Loucy (cell line): ENCODE measurements at regions not wholly inside any gene's neighbourhood (a gene's known extent, or its start where the extent isn't known, plus 50 kb on each side); places are given as distances from the start of the nearest gene placed in this dataset.

Experiments
- CTCF ChIP-seq: fragments of 200-600 bp; sonication (generic); conservative IDR thresholded peaks from 2 replicates; pipeline ENCODE4 v1.5.1; 2014; ENCODE audit warnings: mild to moderate bottlenecking, antibody characterized with exemption, low read length
- EZH2phosphoT487 ChIP-seq: fragments of 200-600 bp; IDR thresholded peaks from 2 replicates; pipeline ENCODE4 v1.6.1; 2018; ENCODE audit warnings: antibody characterized with exemption, mild to moderate bottlenecking, moderate library complexity, borderline replicate concordance

- no peak for TF ChIP-seq CTCF
- no peak for TF ChIP-seq EZH2phosphoT487
Observed at GRCh38 chr18:46260016-46260878, 156.1 kb downstream of the HAUS1 start.
